Cardiac fibroblast (primary cell): ENCODE measurements at regions not wholly inside any gene's neighbourhood (a gene's known extent, or its start where the extent isn't known, plus 50 kb on each side); places are given as distances from the start of the nearest gene placed in this dataset.

Experiments used
- DNase-seq, 2 donors: peaks; one replicate each; pipeline versions ENCODE4 v3.0.0 to v3.0.0-alpha.2; 2010; ENCODE audit warnings: low read depth in 2 of 2
- H3K4me3 ChIP-seq, 2 donors: replicated peaks in 1 of 2; 1 replicate in 1 of 2; 2 replicates in 1 of 2; pipeline ENCODE4 v1.5.1; 2011; ENCODE audit warnings: low read depth in 2 of 2, low read length in 2 of 2, mild to moderate bottlenecking in 2 of 2, moderate library complexity in 1 of 2
- CTCF ChIP-seq: IDR thresholded peaks from one replicate; pipeline ENCODE4 v1.5.1; 2011; ENCODE audit warnings: low read depth, mild to moderate bottlenecking, low read length, inconsistent platforms

- DNase-seq, result peak; percentile 67 to 96
- no peak for TF ChIP-seq CTCF
- no peak overlapping the region for H3K4me3 ChIP-seq
Measured at GRCh38 chr18:59748628-59749360, 51.6 kb upstream of the CCBE1 start.
